Right forelimb (tissue), 1 donor: ENCODE measurements at regions not wholly inside any gene's neighbourhood (a gene's known extent, or its start where the extent isn't known, plus 50 kb on each side); places are given as distances from the start of the nearest gene placed in this dataset.

Source experiments
- DNase-seq: peaks from one replicate; pipeline ENCODE4 v3.0.0-alpha.2; 2018

DNA sequence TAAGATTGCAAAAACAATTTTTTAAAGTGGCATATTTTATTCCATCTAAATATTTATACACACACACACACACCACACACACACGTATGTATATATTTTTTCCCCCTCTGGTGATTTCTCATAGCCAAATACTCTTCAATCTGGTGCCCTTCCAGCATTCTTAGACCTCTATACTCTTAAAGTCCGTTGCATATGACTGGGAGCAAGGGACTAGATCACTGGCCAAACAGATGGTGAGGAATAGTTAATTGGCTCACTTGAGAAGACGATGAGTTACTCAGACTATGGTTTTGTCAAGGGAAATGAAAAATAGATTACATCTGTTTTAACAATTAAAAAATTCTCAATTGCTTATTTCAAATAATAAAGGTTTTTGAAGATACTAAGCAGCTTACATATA, 512.5 kb upstream of the LRRTM4 start:
- no peak for DNase-seq

DNA sequence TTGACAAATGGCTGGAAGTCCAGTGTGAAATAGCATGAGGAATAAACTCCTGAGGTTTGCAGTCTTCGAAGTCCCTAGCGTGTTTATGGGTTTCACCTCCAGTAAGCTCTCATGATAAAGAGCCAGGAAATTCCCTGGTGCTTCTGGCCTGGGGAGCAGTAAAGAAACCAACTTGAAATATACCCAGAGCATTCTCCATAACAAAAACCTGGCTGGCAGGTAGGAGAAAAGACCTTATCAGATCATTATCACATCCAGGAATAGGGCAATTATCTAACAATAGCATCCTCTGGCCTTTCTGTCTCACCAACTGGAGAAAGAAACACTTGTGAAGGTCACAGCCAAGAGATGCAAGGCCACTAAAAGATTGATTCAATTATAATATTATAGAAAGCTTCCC, 513.6 kb upstream of the LRRTM4 start:
- no peak for DNase-seq

DNA sequence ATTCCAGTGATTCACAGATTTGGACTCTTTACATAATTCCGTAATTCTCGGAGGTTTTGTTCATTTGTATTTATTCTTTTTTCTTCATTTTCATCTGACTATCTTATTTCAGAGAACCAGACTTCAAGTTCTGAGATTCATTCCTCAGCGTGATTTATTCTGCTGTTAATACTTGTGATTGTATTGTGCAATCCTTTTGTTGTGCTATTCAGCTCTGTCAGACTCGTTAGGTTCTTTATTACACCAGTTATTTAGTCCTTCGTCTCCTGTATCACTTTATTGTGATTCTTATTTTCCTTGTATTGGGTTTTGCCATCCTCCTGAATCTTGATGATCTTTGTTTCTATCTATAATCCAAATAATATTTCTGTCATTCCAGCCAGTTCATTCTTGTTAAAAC, 529.3 kb upstream of the LRRTM4 start:
- no peak for DNase-seq

DNA sequence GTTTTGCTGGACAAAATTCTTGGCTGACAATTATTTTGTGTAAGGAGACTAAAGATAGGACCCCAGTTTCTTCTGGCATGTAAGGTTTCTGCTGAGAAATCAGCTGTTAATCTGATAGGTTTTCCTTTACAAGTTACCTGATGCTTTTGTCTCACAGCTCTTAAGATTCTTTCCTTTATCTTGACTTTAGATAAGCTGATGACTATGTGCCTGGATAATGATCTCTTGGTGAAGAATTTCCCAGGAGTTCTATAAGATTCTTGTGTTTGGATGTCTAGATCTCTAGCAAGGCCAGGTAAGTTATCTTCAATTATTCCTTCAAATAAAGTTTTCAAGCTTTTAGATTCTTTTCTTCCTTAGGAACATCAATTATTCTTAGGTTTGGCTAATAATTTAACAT, 534.8 kb upstream of the LRRTM4 start:
- DNase-seq: no peak

DNA sequence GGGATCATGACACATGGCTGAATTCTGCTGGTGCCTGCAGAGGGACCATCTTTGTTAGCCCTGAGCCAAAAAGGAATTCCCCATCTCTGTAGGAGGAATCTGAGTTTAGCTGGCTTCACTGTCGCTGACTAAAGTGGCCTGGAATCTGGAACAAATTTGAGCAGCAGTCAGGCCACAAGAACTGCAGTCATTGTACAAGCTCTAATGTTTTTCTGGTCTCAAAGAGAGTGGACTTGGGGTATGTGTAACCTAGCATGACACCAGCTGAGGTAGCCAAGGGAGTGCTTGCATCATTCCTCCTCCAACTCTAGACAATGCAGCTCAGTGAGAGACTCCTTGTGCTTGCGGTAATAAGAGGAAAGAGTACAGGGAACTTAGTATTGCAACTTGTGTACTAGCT, 539.1 kb upstream of the LRRTM4 start:
- DNase-seq: no peak

DNA sequence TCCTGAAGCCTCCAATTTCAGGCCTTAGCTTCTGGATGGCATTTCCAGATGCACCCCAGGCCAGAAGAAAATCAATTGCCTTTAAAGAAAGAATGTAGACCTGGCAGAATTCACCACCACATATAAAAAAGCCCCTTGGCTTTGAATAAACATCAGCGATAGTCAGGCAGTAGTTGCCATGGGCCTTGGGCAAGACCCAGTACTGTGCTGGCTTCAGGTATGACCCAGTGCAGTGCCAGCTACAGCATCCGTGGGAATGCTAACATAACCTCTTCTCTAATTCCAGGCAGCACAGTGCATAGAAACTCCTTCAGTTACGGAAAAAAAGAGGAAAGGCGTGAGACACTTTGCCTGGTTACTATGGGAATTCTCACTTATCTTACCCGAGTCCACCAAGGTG, 539.6 kb upstream of the LRRTM4 start:
- DNase-seq: no peak

DNA sequence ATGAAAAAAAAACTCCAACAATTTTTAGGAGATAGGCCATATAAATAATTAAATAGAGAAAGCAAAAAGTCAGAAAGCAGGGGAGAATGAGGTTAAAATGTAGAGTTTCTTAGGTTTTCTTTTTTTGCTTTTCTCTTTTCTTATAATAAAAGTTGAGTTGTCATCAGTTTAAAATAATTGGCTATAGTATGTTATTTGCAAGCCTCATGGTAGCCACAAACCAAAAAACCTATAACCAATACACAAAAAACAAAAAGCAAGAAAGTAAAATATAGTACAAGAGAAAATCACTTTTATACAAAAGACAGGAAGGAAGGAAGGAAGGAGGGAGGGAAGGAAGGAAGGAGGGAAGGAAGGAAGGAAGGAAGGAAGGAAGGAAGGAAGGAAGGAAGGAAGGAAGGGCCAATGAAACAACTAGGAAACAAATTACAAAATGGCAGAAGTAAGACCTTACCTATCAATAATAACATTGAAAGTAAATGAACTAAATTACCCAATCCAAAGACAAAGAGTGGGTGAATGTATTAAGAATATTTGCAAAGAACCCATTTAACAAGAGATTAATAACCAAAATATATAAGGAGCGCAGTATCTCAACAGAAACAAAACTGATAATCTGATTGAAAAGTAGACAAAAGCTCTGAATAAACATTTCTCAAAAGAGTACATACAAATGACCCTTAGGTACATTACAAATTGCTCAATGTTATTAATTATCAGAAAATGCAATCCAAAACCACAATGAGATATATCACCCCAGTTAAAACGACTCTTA, 541.3 kb upstream of the LRRTM4 start:
- DNase-seq: no peak

DNA sequence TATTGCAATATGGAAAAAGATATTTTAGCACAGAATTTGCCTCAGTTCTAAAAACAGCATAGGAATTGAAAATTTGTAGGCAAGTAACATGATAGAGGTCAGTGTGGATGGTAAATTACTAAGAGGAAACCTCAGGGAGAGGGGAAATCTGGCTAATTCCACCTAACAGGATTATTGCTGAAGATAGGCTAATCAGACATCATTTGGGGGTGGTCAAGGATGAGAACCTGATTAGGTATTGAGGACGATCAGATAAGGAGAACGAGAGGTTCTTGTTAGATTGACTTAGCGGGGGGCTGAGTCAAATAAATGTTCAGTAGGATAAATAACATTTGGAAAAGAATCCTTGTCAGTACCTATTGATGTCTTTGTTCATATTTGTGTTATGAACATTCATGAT, 543.2 kb upstream of the LRRTM4 start:
- no peak for DNase-seq

DNA sequence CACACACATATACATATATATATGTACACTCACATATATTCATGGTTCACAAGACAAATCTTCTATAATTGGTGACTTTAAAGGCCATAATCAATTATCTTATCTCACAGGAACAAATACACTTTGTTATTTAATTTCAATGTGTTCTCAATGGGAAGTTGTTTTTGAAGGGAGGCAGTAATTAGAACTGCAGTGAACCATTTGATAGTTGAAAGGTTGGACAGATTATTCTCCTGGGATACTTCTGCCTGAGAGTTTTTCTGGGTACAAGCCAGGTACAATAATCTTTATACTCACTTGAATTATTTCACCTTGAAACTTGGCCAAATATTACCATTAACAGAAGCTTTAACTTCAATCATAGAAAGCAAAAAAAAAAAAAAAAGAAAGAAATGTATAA, 546.6 kb upstream of the LRRTM4 start:
- DNase-seq: no peak

DNA sequence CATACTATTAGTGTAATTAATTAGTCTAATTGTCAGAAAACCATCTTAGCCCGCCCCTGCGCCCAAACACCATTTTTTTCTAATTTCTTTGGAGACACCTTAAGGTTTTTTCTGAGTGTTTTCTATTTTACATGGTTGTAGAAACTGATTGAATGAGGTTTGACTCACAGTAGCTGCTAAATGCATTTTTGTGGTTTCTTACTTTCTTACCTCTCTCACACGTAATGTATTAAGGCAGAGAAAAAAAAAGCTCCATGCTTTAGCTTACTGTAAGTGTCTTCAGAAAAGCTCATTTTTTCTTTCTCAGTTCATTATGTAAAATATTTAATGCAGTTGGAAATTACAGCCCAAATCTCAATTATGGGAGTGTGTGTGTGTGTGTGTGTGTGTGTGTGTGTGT, 548.5 kb upstream of the LRRTM4 start:
- DNase-seq: no peak

DNA sequence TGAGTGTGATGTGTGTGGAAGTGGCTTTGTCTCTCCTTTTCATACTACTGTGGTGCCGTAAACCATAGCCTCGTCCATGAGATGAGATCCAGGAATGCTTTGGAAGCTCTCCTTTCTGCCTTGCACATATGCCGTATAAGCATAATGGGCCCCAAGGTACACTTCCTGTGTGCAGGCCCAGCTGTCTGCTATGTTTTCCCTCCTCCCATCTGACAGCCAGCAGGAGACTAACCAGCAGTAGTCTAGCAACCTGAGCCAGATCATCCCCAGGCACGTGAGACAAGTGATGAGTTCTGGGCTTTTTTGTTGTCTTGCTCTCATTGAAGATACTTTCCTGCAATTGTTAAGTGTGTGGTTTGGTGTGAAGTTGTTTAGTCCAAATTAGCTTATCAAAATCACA, 555.5 kb upstream of the LRRTM4 start:
- no peak for DNase-seq

DNA sequence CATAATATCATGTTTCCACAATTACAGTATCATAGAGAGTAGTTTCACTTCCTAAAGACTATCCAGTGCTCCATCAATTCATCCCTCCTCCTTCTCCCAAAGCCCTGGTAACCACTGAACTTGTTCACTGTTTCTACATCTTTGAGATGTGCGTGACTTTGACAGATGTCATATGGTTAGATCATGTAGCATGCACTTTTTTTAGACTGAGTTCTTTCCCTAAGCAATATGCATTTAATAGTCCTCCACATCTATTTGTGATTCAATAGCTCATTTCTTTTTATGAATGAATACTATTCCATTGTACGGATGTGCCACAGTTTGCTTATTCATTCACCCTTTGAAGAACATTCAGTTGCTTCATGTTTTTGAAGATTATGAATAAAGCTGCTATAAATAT, 560.4 kb upstream of the LRRTM4 start:
- DNase-seq: no peak

DNA sequence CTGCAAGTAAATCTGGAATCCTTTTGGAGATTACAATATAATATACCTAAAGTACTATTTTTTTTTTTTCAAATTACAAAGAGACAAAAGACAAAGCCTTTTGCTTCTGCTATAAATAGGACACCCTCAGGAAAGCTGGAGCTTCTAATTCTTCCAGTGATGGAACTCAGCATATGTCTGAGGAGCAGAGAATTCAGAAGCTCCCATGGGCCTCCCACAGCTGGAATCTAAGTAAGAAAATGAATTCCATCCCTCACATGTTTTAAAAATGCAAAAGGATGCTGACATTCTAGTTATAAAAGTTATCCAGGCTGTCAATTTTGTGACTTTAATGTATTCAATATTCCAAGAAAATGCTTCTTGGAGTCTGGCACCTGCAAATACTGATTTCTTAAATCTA, 571.3 kb upstream of the LRRTM4 start:
- DNase-seq: no peak

DNA sequence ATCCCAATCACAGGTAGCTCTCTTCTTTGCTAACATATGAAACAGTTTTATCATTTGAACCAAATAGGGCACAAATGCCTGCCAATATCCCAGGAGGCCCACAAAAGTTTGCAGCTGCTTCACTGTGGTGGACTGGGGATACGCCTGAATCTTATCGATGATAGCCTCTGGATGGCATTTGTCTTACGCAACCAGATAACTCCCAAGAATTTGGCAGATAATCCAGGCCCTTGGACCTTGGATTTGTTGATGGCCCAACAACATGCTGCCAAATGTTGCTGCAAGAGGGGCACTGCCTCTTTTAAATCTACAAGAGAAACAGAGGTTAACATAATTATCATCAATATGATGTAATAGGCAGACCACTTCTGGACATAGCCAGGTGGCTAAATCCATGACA, 587.1 kb upstream of the LRRTM4 start:
- DNase-seq: no peak

DNA sequence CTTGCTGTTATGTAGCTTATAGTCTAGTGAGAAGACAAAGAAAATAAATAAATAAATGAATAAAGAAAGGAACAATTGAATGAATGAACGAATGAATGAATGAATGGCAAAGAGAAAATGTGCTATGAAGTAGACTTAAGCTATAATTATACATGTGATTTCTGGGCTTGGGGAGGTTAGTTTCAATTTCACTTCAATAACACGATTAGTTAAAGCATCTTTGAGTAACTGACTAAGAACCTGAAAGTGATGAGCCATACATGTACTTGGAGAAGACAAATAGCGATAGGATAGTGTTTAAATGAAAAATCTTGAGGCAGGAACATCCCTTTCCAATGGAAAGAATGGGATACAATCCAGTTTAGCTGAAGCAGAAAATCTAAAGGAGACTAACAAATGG, 593.1 kb upstream of the LRRTM4 start:
- no peak for DNase-seq

DNA sequence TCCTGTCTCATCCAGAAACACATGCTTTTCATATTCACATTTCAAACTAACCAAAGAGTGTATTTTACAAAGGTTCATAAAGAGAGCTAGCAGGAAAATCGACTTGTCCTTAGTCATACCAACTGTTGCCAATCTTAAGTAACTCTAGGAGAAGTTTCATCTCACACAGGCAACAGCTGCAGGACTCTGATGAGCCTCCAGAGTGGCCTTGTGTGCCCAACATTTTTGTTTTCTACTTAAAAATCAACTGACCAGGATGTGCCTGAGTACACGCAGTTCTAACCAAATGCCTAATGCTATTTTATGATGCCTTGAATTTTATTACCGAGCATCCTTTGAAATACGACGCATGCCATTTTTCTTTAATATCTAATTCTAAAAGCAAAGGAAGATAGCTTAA, 595.9 kb upstream of the LRRTM4 start:
- no peak for DNase-seq

DNA sequence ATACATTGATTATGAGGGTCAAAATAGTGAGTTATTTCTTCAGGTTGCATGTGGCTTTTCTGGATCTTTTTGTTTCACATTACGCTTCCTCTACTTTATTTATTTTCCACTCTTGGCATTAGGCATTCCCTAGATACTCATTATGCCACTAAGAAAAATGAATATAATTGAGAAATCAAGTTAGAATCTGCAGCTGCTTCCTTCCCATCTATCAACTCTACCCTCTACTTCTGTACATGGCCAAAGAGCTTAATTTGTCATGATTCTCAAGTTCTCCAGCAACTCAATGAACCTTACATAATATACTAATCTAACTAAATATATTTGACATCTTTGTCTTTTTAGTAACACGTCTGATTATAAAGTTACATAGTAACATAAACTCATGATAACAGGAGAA, 598.1 kb upstream of the LRRTM4 start:
- no peak for DNase-seq

DNA sequence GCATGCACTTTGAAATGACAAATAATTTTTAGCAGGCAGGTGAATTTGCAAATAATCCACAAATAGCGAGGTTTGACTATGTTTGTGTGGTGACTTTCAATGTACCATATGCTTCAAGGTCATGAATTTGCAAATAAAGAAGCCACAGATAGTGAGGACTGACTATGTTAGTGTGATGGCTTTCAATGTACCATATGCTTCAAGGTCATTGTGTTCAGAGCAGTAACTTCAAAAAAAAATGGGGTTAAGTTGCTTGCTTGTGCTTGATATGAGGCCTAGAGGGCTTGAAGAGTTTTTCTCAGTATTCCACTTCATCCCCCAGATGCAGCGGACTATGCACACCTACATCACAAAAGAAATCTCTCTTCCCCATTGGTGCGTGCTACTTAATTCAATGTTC, 602.9 kb upstream of the LRRTM4 start:
- DNase-seq: no peak

DNA sequence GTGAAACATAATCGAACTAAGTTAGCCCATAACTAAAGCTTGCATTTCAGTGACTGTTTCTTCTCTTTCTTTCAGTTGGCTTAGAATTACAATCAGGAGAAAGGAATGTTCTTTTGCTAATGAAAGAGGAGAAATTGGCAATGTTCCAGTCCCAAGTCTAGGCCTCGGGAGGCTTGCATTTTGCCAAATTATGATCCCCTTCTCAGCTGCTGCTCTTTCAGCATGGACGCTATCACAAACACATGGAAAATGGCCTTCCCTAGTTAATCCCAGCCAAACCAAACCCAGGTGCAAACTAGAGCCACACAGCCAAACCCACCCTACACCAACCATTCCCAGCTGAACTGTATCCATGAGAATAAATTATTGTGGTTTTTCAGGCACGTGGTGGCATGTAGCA, 605.2 kb upstream of the LRRTM4 start:
- DNase-seq: peak; percentile 30

DNA sequence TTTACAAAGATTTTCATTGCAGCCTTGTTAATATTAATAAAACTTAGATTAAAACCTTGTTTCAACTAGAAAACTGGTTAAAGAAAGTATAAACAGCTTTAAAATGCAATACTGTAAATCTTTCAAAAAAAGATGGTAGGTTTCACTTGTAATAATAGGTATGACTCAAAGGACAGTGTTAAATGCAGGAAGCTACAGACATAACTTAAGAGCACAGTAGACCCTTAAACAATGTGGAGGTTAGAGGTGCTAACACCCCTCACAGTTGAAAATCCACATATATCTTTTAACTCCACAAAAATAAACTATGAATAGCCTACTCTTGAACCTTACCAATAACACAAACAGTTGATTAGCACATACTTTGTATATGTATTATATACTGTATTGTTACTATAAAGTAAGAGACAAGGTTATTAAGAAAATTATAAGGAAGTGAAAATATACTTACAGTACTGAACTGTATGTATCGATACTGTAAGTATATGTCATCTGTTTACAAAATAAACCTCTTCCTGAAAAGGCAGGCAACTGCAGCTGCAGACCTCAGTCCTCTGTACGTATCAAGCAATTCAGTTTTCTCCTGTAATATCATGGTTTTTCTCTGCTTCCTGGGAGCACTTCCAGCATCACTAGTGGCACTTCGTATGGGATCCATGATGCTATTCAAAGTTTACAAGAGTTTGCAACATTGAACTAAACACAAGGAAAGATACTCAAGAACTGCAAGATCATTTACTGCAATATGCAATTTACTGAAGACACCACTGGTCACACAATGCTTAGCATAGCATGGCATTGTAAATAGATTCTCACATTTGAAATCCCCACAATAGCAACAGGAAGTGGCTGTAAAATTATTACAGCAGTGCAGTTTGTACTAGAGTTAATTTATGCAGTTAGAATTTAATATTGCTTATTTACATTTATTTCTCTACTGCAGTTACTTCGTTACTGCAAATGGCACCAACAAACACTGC, 610.5 kb upstream of the LRRTM4 start:
- DNase-seq: no peak

DNA sequence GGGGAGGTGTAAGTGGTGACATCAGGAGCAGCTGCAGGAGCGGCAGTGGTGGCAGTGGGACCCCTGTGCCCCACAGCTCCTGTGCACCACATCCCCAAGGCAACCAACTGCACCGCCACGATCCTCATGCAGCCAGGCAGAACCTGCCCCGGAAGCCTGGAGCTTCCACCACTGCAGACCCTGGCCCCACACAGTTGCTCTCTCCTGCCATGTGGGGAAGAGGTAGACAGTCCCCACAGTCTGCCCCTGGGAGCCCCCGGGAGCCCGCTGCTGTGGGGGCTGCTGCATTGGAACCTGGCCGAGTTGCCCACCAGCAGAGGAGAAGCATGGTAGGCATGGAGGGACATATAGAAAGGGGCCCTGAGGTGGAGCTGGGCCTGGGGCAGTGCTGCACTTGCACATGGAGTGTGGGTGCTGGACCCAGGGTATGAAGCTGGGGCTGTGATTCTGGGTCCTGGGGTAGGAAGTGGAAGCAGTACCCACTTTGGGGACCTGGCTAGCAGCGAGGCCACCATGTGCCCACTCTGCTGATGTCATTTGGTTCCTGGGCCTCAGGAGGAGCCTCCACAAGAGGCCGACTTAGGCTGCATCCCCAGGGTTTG, 623.3 kb upstream of the LRRTM4 start:
- DNase-seq: no peak

DNA sequence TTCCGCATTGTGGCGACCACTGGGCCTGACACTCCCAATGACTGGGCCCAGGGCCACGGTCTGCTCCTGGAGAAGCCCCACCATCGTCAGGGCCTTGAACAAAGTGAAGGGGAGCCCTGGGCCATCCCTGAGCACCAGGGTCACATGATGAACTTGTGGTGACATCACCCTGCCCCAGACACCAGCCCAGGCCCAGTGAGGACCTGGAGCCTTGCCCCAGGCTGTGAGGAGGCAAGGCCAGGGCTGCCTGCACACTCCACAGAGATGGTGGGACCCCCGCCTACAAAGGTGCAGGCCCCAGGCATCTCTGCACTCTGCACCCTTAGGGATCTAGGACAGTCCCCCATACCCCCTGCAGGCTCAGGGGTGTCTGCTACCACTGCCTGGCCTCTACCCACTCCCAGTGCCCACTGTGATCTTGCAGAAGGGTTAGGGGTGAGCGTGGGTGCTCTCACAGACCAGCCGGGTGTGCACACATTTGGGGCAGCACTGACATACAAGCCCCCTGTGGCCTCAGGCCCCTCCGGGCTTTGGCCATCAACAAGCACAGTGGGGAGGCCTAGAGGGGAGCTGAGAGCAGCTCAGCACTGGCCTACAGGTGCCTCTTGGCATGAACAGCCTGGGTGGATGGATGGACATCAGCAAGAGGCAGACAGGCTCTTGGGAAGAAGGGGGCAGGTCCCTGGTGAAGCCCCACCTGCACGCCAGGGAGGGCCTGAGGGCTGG, 624.0 kb upstream of the LRRTM4 start:
- DNase-seq: no peak

DNA sequence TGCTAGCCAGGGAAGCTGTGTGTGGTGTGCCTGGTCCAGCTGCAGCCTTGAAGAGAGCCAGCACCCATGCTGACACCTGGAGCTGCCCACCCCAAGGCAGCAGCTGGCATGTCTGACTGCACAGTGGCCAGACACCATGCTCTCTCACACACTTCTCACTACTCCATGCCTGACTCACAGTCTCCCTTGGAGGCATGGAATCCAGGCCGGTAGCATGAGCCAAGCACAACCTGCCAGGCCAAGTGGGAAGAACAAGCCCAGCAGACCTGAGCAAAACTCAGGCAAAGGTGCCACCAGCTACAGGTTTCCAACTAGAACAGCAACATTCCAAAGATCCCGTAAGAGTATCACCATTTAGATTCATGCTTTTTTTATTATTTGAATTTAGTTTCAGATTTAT, 625.3 kb upstream of the LRRTM4 start:
- DNase-seq: no peak
